GM21825 (cell line): ENCODE measurements at regions not wholly inside any gene's neighbourhood (a gene's known extent, or its start where the extent isn't known, plus 50 kb on each side); places are given as distances from the start of the nearest gene placed in this dataset.

Source experiments
- ATAC-seq: cut with Tn5 transposase; IDR thresholded peaks from one replicate; pipeline ENCODE4 v1.9.1; 2021; ENCODE audit warnings: mild to moderate bottlenecking, moderate library complexity; ENCODE audit not compliant: unreplicated experiment

DNA sequence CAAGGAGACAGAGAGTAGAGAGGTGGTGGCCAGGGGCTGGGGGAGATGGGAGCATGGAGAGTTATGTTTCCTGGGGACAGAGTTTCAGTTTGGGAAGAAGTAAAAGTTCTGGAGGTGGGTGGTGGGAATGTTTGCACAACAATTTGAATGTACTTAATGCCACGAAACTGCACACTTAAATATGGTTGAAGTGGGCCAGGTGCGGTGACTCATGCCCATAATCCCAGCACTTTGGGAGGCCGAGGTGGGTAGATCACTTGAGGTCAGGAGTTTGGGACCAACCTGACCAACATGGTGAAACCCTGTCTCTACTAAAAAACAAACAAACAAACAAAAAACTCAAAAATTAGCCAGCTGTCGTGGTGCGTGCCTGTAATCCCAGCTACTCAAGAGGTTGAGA lies 137.2 kb downstream of the PFKFB3 start:
- ATAC-seq, result no peak

DNA sequence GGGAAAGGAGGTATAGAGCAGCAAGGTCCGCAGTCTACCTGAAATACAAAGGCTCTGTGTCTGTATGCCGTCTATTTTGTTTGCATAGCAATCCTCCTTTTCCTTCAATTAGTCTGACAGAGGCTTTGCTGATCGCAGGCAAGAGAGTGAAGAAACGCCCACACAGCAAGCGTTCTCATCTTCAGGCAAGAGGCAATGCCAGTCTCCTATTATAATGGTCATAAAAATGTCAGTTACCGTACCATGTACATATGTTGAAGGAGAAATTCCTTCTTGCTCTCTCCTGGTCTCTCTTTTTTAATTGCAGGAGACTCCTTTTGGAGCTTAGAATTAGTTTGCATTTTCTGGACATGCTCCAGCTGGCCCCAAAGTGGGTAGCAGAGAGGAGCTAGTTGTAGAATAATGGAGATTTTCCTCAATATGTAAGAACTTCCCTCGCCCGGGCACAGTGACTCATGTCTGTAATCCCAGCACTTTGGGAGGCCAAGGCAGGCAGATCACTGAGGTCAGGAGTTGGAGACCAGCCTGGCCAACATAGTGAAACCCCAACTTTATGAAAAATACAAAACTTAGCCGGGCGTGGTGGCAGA lies 139.5 kb downstream of the PFKFB3 start:
- ATAC-seq, result no peak

DNA sequence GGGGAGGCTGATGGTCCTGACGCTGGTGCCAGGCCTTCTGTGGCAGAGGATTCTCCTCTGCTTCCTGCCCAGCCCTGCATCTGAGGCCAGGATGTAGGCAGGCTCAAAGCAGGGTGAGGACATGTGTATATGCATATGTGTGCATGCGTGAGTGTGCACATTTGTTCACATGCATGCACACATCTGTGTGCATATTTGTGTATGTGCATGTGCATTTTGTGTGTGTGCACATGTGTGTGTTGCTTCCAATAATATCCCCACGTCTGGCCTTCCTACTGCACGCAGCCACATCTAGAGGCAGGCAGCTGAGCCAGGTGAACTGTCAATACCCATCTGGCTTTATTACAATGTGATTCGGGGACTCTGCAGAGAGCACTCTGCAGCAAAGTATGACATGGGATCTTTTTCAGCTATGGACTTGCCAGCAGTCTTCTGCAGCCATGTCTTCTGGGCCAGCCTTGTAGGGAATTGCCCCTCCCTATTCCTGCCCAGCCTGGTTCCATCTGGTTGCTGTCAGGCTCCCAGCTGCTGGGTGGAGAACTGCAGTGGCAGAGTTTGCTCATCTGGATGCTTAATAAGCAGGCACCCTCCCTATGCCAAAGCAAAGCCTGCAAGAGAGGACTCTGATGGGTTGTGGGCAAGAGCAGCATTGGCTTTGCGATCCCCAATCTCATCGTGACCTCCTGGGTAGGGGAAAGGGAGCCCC lies 140.7 kb downstream of the PFKFB3 start:
- no peak for ATAC-seq

DNA sequence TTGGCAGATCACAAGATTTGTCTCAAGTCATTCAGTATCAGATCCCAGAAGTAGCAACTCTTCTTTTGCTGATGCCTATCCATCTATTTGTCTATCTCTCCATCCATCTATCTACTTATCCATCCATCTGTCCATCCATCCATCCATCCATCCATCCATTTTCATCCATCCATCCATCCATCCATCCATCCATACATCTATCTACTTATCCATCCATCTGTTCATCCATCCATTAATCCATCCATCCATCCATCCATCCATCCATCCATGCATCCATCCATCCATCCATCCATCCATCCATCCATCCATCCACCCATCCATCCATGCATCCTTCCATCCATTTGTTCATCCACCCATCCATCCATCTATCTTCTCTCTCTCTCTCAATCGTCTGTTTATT lies 142.7 kb downstream of the PFKFB3 start:
- ATAC-seq, result no peak

DNA sequence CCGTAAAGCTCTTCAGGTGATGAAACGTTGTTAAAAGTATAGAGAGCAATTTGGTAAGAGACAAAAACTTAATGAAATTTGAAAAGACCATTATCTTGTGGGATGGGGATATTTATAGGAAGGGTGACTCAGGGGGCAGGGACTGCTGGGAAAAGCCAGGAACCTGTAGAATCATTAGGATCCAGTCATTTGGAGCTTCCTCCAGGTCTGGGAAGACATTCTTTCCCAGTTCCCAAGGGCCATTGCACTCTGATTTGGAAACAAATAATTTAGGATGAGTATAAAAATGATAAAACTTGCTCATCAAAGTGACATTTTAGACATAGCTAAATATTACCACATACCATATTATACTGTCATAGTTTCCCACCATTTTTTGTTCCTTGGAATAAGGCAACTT lies 143.9 kb downstream of the PFKFB3 start:
- no peak for ATAC-seq

DNA sequence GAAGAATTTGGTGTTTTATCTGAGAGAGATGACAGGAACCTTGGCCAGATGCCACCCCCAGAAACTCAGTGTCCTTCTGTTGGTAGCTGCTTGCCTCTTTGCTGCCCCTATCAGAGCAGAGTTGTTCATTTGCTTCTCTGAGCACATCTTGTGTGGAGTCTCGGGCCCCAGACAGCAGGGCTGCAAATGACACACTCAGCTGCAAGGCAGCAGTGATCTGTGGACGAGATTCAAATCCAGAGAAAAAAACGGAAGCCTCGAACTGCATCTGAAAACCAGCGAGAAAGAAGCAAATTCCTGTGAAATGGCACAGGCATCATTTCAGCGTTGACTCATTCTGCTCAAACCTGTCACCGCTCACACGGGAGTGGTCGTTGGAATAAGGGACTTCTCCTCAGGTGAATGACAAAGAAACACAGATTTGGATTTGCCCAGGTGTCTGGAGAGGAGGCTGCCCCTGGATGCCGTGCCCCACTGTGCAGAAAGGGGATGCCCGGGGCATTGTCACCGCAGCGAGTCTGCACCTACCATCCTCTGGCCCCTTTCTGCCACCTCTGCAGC lies 144.7 kb downstream of the PFKFB3 start:
- ATAC-seq, result peak; percentile 30

DNA sequence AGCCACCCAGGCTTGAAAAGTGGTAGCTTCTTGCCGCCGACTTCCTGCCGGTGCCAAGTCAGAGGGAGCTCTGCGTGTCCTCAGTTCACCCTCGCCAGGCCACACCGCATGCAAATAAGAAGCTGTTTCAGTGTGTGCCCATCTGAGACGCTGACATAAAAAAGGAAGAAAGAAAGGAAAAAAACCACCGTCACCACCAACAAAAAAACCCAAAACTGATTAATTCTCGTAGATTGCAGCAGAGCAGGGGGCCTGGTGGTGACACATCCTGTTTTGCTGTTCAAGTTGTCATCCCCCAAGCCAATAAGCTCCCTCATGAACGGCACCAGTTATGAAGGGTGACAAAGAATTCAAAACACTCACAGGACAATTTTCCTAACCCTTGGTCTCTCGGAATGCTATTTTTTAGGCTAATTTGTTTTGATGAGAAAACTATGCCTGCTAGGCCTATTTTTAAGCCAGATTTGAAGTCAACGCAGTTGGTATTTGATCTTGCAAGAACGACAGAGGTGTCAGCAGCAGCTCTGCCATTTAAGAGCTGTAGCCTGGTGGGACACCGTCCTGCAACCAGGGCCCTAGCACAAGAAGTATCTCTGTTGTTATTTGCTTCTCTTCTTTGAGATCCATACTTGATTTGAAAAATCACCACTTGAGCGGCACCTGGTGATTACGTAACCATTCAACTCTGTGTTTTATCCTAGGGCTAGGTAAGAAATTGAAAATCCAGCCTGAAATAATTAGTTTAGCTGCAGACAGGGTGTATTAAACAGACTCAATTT lies 145.6 kb downstream of the PFKFB3 start:
- peak; percentile 86 for ATAC-seq

DNA sequence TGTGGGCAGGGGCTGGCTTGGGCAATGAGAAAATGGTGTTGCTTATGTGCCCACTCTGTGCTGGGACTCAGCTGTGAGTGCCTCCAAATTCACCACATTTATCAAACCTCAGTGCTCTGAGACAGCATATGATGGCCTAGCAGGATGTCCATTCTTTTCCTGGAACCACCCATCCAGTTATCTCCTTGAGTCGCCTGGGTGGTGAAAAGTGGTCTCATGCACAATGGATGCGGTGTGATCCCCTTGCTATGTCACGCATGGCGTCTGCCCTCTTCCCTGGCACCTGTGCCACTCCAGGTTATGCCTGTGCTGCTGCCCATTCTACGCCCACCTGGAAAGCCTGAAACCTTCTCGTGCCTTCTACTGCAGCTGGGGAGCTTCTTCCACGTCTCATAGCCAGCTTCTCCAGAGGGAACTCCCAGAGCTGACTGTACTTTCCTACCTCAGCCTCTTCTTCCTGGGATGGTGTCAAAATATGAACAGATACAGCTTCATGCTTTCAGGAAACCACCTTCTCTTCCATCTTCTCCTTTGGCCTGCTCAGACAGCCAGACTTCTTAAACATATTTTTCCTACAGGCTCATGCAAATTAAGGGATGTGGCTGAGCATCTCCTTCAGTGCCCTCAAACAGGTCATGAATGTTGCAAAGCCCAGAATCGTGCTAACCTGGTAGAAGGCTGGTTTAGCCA lies 147.3 kb downstream of the PFKFB3 start:
- no peak for ATAC-seq

DNA sequence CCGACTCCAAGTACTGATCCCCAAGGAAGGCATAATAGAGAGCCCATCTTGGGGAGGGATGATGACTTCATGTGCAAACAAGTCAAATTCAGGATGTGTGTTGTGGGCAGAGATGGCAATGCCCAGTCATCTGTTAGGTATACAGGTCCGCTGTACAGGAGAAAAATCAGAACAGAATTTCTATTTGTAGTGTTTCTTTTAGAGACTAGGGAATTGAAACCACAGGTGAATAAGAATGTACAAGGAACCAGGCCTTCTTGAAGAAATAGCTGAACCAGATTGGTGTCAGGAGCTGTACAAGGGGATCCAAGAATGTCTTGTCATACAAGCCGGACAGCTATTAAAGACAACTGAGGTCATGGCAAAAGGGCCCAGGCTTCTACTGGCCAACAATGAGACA lies 147.9 kb downstream of the PFKFB3 start:
- ATAC-seq, result no peak

DNA sequence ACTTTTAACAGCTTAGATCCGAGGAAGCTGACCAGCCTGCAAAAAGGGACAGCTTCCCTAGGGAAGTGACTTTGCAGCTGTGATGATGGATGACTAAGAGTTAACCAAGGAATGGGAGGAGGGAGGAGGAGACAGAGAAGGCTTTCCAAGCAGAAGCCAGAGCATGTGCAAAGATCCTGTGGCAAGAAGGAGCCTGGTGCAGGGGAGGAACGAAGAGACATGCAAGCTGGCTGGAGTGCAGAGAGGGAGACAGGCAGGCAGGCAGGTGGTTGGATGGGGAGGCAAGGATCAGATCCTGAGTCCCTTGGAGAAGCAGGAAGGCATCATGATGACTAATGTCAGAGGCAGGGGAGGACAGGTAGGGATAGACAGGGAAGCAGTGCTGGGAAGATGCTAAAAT lies 148.8 kb downstream of the PFKFB3 start:
- ATAC-seq, result no peak

DNA sequence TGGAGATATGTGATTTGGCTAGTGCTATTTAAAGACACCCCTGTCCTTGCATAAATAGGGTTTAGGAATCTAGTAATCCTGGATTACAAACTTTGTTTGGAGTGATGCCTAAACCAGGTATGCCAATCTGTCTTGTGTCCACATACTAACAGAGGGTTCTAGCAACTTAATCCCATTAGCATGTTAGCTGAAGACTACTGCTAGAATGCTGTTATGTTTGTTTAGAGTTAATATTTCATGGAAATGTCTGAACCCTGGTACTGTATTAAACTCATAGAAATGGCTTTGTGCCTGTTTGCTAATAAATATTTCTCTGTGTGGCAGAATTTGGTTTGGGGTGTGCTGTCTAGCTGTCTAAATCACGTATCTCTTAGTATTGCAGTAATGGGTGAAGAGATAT lies 150.8 kb downstream of the PFKFB3 start:
- ATAC-seq, result no peak

DNA sequence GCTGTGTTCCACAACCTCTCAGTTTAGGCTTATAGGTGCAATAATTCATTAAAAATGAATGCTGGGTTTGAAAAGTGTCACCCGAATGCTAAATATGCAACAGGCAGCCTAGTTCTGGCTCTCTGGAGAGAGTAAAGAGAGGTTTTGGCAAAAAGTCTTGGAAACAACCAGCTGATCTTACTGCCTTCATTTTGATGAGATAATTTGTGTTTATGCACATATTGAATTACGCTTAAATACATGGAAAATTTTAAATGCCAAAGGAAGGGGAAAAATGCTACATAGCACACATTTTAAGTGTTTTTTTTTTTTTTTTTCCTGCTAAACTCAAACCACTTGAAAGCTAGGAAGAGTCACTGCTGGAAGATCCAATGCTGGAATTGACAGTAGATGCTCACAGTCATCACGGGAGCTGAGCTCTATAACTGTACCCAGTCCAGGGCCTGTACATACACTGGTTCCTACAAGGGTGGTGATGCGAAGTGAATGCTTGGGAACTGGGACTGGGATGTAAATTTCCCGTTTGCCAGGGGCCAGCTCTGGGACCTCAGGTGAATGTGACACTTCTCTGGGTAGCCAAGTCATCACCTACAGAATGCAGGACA lies 151.5 kb downstream of the PFKFB3 start:
- no peak for ATAC-seq

DNA sequence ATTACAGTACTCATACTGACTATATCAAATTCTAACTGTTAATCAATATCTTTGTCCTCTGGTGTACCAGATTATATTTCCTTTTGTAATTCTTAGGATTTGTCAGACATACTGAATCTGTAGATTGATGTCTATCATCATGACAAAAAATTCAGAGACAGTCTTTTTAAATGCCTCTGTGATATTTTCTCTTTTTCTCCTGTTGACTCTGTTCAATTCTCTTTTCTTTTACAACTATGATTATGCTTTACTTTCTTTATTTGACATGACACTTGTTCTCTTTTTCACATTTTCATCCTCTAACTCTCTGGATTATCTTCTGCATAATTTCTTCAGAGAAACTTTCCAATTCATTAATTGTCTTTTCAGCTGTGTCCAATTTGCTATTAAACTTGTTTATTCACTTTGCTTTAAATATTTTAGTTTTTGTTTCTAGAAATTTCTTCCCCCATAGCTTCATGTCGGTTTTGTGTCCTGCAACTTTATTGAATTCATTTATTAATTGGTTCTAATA lies 153.6 kb downstream of the PFKFB3 start:
- no peak for ATAC-seq

DNA sequence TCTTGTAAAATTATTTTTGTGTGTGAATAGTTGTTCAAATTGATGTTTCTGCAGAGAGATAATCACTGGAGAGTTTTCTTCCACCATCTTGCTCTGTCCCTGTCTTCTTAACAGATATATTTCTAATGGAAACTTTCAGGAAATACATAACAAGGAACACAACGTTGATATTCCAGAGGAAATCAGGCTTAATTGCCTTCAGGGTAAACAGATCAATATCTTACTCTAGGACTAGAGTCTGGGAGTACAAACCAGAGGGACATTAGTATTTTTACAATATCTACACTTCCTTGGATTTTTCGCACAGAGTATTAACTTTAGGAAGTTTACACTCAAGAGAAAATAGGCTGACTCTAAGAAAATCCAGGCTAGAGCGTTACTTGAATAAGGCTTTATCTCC lies 159.1 kb downstream of the PFKFB3 start:
- no peak for ATAC-seq

DNA sequence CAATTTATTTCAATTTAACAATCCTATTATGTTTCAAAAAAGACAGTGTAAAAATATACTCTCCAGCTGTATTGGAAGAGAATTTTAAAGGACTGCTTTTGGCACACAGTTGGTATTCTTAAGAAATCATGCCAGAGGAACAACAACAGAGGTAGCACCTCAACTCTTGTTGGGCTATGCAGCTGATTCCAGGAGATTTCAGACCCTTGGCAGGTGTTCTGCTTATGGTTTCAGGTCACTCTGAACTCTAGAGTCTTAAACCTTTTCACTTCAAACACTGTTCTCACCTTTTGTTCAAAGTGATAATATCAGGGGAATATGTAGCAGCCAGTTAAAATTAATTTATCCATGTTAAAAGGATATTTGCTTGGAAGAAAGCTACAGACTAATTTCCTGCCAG lies 160.1 kb downstream of the PFKFB3 start:
- ATAC-seq, result no peak

DNA sequence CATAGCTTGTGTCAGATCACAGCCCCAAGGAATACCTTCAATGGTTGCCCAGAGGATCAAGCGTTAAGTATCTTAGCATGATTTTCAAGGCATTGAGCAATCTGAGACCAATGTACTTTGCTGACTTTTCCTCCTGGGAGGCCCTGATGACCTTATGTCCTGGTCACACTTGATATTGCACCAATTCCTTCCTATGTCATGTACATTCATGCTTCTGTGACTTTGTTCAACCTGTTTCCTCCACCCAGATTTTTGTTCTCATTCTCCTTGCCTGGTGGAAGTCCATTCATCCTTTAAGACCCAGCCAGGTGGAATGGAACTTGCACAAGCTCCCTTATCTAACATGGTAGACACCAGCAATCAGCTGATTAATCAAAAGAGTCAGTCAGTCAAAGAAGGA lies 160.8 kb downstream of the PFKFB3 start:
- no peak for ATAC-seq

DNA sequence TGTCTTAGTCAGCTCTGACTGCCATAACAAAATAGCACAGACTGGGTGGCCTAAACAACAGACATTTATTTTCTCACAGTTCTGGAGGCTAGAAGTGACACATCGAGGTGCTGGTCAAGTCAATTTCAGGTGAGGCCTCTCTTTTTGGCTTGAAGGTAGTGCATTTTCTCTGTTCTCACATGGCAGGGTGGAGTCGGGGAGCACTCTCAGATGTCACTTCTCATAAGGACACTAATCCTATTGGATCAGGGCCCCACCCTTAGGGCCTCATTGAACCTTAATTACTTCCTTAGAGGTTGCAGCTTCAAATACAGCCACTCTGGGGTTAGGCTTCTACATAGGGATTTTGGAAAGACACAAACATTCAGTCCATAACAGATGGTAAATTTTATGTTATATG lies 161.6 kb downstream of the PFKFB3 start:
- no peak for ATAC-seq

DNA sequence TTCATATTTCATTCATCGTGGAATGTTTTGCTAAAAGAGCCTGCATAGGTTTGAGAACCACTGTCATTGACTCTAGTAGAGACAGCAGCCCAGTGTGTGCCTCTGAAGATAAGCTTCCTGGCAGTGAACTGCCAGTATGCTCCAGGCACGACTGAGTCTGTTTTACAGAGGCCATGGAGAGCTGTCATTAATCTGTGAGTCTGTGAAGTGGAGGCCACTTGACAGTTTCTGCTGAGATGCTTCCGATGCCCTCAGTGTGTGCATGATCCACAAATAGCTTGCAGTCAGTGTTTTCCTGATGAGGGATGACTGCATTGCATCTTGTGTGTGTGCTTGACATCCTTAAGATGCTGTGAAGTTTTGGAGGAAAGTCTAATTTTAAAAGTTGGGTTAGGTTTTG lies 162.2 kb downstream of the PFKFB3 start:
- ATAC-seq, result no peak

DNA sequence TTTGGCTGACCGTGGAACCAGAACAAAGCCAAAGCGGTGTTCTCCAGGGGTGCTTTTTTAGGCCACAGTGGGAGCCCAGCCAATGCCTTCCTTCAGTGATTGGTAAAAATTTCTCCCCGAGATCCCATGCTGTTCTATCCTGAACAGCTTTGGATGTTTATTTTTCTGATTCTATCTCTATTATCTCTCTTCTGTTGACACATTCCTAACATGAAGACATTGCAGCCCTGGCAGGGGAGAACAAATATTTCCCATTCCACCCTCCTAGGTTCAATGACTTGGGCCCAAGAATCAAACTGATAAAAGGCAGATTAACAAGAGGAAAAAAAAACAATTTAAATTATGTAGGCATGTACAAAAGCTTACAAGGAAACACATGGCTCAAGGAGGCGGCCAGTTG lies 162.7 kb downstream of the PFKFB3 start:
- no peak for ATAC-seq
